Panc1 (cell line): ENCODE measurements at regions not wholly inside any gene's neighbourhood (a gene's known extent, or its start where the extent isn't known, plus 50 kb on each side); places are given as distances from the start of the nearest gene placed in this dataset.

Experiments used
- ATAC-seq: fragments of 200-7000 bp; cut with Tn5 transposase; 2 replicates; pipeline ENCODE4 v1.9.1; 2020; ENCODE audit warnings: mild to moderate bottlenecking, moderate library complexity
- BruUV-seq: library from RNA; stranded (reverse); fragments of 400-500 nt; replicated peaks from 2 replicates; lab custom pipeline; 2021; lab: Mats Ljungman, UMichigan
- CTCF ChIA-PET: fragments of 300-600 bp; sonication (Branson Sonifier 250); formaldehyde crosslinking; loops from one replicate; lab custom pipeline; 2022; ENCODE audit warnings: antibody characterized with exemption; lab: Charles Lee
- POLR2A ChIA-PET: fragments of 300-600 bp; sonication (Branson Sonifier 250); formaldehyde crosslinking; loops from one replicate; lab custom pipeline; 2022; ENCODE audit warnings: antibody characterized with exemption; lab: Charles Lee
- DNase-seq: peaks from one replicate; pipeline ENCODE4 v3.0.0-alpha.2; 2010; ENCODE audit warnings: low read depth, low spot score
- H3K27ac ChIP-seq: 2 replicates; pipeline ENCODE4 v1.5.1; 2011; ENCODE audit warnings: mild to moderate bottlenecking, low read length, inconsistent platforms
- H3K27me3 ChIP-seq: fragments of 200-500 bp; sonication (Bioruptor generic); 2 replicates; pipeline ENCODE4 v1.6.0; 2014; ENCODE audit warnings: low read length, inconsistent platforms; ENCODE audit not compliant: control insufficient read depth, insufficient read depth
- H3K36me3 ChIP-seq: fragments of 200-500 bp; sonication (Bioruptor generic); 2 replicates; pipeline ENCODE4 v1.5.1; 2014; ENCODE audit warnings: inconsistent platforms, mild to moderate bottlenecking, low read length, moderate library complexity; ENCODE audit not compliant: control insufficient read depth, insufficient read depth
- H3K4me1 ChIP-seq: 2 replicates; pipeline ENCODE4 v1.5.1; 2011; ENCODE audit warnings: inconsistent platforms, mild to moderate bottlenecking, low read length, moderate library complexity; ENCODE audit not compliant: control insufficient read depth, insufficient read depth
- H3K4me3 ChIP-seq, 2 experiments: 2 replicates each; pipeline ENCODE4 v1.5.1; 2011 to 2012; ENCODE audit warnings: low read depth in 2 of 2, low read length in 2 of 2, mild to moderate bottlenecking in 2 of 2, inconsistent platforms in 1 of 2, moderate library complexity in 1 of 2
- H3K9me3 ChIP-seq: fragments of 200-500 bp; sonication (Bioruptor generic); 2 replicates; pipeline ENCODE4 v1.5.1; 2014; ENCODE audit warnings: low read depth, mild to moderate bottlenecking, inconsistent platforms, low read length, moderate library complexity; ENCODE audit not compliant: control insufficient read depth, insufficient read depth
- CTCF ChIP-seq: fragments of 450-650 bp; IDR thresholded peaks from 2 replicates; pipeline ENCODE4 v1.5.1; 2017; ENCODE audit warnings: mild to moderate bottlenecking
- POLR2AphosphoS5 ChIP-seq: IDR thresholded peaks from 2 replicates; pipeline ENCODE4 v1.6.1; 2012; ENCODE audit warnings: mild to moderate bottlenecking, low read depth, low read length, moderate library complexity
- REST ChIP-seq, 2 experiments: IDR thresholded peaks; 2 replicates each; pipeline ENCODE4 v1.6.1; 2011 to 2012; ENCODE audit warnings: low read depth in 2 of 2, control low read depth in 1 of 2, low read length in 1 of 2, mild to moderate bottlenecking in 1 of 2, moderate library complexity in 1 of 2; ENCODE audit not compliant: insufficient read depth in 1 of 2
- SIN3A ChIP-seq: IDR thresholded peaks from 2 replicates; pipeline ENCODE4 v1.6.1; 2012; ENCODE audit warnings: low read depth, mild to moderate bottlenecking, low read length, moderate library complexity, borderline replicate concordance; ENCODE audit not compliant: insufficient read depth
- TCF7L2 ChIP-seq: IDR thresholded peaks from 2 replicates; pipeline ENCODE4 v1.6.1; 2011; ENCODE audit warnings: mild to moderate bottlenecking, low read depth, low read length, inconsistent platforms
- in situ Hi-C: cut with HindIII; loops from 2 replicates; pipeline ENCODE4 v1.10.0; 2016; ENCODE audit warnings: low sequenced_read_pairs, low pct_unique_long_range_greater_than_20kb
- intact Hi-C: fragments of 100-400 bp; cut with micrococcal nuclease; formaldehyde crosslinking; loops from one replicate; pipeline ENCODE4 v1.10.0; 2022; ENCODE audit not compliant: unreplicated experiment

- H3K27me3 ChIP-seq = no peaks in the 10 kb centered on the region
- H3K27ac ChIP-seq = no peak overlapping the region
- no peaks in the 10 kb centered on the region for H3K36me3 ChIP-seq
- no peak for TF ChIP-seq REST (IDR thresholded peaks at IDR 0.05; ENCODE audit: insufficient read depth in 1 of 2, low read depth in 2 of 2, low read length in 1 of 2)
- TF ChIP-seq TCF7L2 = no peak
- TF ChIP-seq CTCF = no peak
- CTCF ChIA-PET = no interaction called here
- no peak for ATAC-seq
- no peak overlapping the region for H3K4me3 ChIP-seq
- intact Hi-C loops = no loop called here
- in situ Hi-C loops = no loop called here
- H3K9me3 ChIP-seq = no peaks in the 10 kb centered on the region
- BruUV-seq = no TSS peak
- POLR2A ChIA-PET = no interaction called here
- H3K4me1 ChIP-seq = no peaks in the 10 kb centered on the region
- no peak for DNase-seq
Measured at GRCh38 chr4:29829067-29829466, 891.1 kb upstream of the PCDH7 start.

- Histone ChIP-seq H3K4me1 (no peaks in the 10 kb centered on the region), H3K27ac (no peak overlapping the region), H3K36me3 (no peaks in the 10 kb centered on the region), H3K9me3 (no peaks in the 10 kb centered on the region), H3K27me3 (no peaks in the 10 kb centered on the region), H3K4me3 (no peak overlapping the region)
- ChIA-PET CTCF (no interaction called here), POLR2A (no interaction called here)
- TF ChIP-seq SIN3A (no peak), CTCF (no peak), POLR2AphosphoS5 (no peak), TCF7L2 (no peak)
- in situ Hi-C loops (no loop called here), intact Hi-C loops (no loop called here)
- no TSS peak for BruUV-seq
- ATAC-seq (no peak), DNase-seq (no peak)
Measured at GRCh38 chr4:29852537-29852936, 867.6 kb upstream of the PCDH7 start.
